ENCODE measurements at regions not wholly inside any gene's neighbourhood (a gene's known extent, or its start where the extent isn't known, plus 50 kb on each side); places are given as distances from the start of the nearest gene placed in this dataset.
"Not testable (repeated sequence)": the region's sequence is repeated elsewhere in the genome, so short reads cannot be mapped to it uniquely, and the experiment has no call there.

GRCh38 chr9:30048396-30048795 is 2336.0 kb upstream of the ACO1 start:
- TF ChIP-seq, protein P1, sequence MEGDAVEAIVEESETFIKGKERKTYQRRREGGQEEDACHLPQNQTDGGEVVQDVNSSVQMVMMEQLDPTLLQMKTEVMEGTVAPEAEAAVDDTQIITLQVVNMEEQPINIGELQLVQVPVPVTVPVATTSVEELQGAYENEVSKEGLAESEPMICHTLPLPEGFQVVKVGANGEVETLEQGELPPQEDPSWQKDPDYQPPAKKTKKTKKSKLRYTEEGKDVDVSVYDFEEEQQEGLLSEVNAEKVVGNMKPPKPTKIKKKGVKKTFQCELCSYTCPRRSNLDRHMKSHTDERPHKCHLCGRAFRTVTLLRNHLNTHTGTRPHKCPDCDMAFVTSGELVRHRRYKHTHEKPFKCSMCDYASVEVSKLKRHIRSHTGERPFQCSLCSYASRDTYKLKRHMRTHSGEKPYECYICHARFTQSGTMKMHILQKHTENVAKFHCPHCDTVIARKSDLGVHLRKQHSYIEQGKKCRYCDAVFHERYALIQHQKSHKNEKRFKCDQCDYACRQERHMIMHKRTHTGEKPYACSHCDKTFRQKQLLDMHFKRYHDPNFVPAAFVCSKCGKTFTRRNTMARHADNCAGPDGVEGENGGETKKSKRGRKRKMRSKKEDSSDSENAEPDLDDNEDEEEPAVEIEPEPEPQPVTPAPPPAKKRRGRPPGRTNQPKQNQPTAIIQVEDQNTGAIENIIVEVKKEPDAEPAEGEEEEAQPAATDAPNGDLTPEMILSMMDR (IDR thresholded peaks at IDR 0.05; ENCODE audit: borderline replicate concordance, insufficient read depth, low read depth, low read length): no peak
- H3K4me3 ChIP-seq (ENCODE audit: low read depth, low read length): no peak overlapping the region

- no peak overlapping the region for H3K4me3 ChIP-seq (ENCODE audit: low read depth, low read length)
These were observed 2326.0 kb upstream of the ACO1 start for GRCh38 chr9:30058463-30058862.

DNA sequence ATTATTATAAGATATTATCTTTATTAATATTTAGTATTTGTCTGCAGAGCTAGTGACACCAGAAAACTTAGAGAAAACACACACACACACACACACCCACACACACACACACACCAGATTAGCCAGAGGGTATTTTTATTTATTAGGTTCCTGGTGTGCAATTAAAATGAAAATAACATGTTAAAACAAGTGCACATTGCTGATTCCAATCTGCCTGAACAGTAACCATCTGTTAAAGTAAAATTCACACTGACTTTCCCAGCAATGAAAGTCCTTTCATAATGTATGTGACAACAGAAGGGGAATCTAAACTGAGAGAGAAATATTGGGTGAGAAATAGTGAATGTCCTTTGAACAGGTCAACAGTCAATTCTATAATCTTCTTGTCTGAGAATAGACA is 2323.5 kb upstream of the ACO1 start:
- TF ChIP-seq, protein P1 (IDR thresholded peaks at IDR 0.05; ENCODE audit: borderline replicate concordance, insufficient read depth, low read depth, low read length): no peak
- no peak overlapping the region for H3K4me3 ChIP-seq (ENCODE audit: low read depth, low read length)

More at GRCh38 chr9:30058463-30058862, 2326.0 kb upstream of the ACO1 start:
- TF ChIP-seq, protein P1 (IDR thresholded peaks at IDR 0.05; ENCODE audit: borderline replicate concordance, insufficient read depth, low read depth, low read length): no peak

DNA sequence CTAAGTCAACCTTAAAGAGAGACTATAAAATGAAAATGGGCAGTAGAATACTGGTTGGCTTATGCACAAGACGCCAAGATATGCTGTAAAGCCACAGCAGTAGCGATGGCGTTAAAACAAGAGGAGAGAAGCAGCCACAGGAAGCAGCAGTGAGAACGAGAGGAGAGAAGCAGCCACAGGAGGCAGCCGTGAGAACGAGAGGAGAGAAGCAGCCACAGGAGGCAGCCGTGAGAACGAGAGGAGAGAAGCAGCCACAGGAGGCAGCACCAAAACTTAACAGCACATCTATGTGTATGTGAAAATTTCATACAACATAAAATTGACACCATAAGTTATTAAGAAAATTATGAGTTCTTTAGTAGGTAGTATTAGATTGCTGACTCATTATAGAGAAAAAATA is 2318.6 kb upstream of the ACO1 start:
- TF ChIP-seq, protein P1 (IDR thresholded peaks at IDR 0.05; ENCODE audit: borderline replicate concordance, insufficient read depth, low read depth, low read length): no peak
- no peak overlapping the region for H3K4me3 ChIP-seq (ENCODE audit: low read depth, low read length)

- H3K4me3 ChIP-seq (ENCODE audit: low read depth, low read length): not testable (repeated sequence)
These were observed 2315.2 kb upstream of the ACO1 start for GRCh38 chr9:30069236-30069635.

GRCh38 chr9:30075022-30075421 is 2309.4 kb upstream of the ACO1 start:
- no peak overlapping the region for H3K4me3 ChIP-seq (ENCODE audit: low read depth, low read length)
- TF ChIP-seq, protein P1 (IDR thresholded peaks at IDR 0.05; ENCODE audit: borderline replicate concordance, insufficient read depth, low read depth, low read length): no peak

DNA sequence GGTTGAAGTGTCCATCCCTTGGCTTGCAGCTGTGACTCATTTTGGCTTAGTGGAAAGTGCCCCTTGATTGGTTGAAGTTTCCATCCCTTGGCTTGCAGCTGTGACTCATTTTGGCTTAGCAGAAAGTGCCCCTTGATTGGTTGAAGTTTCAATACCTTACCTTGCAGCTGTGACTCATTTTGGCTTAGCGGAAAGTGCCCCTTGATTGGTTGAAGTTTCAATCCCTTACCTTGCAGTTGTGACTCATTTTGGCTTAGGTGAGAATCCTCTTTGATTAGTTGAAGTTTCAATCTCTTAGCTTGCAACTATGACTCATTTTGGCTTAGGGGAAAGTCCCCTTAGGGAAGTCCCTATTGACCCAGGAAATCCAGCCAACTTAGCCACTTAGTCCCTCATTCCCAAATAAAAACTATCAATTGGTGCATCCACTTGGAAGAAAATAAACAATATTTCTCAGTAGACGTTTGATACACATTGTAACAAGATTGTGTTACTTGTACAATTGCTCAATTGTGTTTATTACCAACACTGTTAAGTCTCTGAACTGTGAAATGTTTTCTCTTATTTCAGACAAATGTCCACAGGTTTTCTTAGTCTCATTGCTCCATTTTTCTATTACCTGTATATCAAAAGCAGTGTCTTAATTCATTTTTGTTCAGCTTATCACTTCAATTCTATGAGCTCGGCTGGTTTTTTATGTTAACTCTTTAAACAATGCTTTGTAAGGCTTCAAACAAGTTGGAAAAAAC is 2308.8 kb upstream of the ACO1 start:
- H3K4me3 ChIP-seq (ENCODE audit: low read depth, low read length): no peak overlapping the region
- TF ChIP-seq, protein P1 (IDR thresholded peaks at IDR 0.05; ENCODE audit: borderline replicate concordance, insufficient read depth, low read depth, low read length): no peak

Measured in GM12875 (cell line).